ENCODE measurements at regions not wholly inside any gene's neighbourhood (a gene's known extent, or its start where the extent isn't known, plus 50 kb on each side); places are given as distances from the start of the nearest gene placed in this dataset.

- DNase-seq = no peak
Observed at GRCh38 chr21:26652854-26653253, 79.8 kb upstream of the CYYR1 start.

- DNase-seq = no peak
Observed at GRCh38 chr21:26641062-26641461, 68.0 kb upstream of the CYYR1 start.

DNA sequence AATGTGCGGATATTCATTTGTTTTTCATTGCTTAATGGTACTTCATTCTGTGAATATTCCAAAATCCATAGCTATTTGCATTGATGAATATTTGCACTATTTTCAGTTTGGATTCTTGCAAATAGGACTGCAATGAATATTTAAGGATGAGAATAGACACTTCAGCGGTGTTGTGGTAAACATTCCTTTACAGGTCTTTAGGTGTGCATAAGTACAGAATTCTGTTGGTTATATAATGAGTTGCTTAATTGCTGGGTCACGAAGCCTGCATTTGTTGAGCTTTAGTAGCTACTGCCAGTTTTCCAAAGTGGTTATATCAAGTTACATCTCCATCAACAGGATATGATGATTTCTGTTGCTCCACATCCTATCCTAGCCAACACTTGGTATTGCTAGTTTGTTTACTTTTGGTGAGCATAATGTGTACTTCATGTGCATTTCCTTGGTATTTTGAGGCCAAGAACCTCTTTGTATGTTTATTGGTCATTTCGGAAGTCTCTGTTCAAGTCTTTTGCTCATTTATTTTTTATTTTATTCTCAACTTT lies 64.2 kb upstream of the CYYR1 start:
- no peak for DNase-seq

- no peak for DNase-seq
Observed at GRCh38 chr21:26635681-26636080, 62.6 kb upstream of the CYYR1 start.

DNA sequence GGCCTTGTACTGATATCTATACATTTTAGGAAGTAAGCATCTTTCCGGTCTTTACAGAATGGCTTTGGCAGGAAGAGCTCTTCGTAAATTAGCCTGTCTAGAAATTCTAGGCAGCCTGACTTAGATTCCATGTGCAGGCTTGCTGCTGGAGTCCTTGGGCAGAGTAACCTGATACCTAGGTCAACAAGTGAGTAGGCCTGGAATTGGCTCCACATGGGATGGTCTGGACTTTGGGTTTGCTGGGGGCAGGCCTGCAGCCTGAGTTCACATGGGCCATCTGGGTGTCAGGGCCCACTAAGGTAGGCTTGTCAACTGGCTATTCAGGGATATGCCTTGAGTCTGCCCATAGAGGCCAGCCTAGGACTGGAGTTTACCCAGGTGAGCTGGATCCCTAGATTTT lies 59.6 kb upstream of the CYYR1 start:
- no peak for DNase-seq

GRCh38 chr21:26626187-26626586 lies 53.1 kb upstream of the CYYR1 start:
- no peak for DNase-seq

DNA sequence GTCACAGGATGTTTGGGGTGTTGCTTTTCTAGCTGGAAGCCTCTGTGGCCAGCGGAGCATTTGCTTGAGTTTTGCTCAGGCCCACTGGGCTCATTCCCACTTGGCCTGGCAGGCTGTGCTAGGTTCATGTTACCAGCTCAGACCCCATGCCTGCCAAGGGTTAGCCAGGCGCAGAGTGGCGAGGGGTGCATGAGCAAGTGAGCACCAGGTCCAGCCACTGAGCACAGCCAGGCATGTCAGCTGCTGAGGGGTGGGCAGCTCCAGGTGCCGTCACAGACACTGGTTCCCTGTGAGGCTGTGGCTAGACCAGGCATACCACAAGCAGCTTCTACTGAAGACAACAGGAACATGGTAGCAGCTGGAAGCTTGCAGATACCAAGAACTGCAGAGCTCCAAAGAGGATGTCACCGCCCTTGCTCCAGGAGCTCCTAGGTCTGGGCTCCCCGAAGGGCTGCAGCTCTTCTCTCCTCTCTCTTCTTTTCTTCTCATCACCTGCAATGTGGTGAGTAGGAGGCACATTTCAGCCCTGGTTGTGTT lies 52.0 kb upstream of the CYYR1 start:
- no peak for DNase-seq

Measured in fibroblast of upper back skin (primary cell).